NOMO-1 treated with DMSO at 0.1 percent for 48 hours (cell line): ENCODE measurements at regions not wholly inside any gene's neighbourhood (a gene's known extent, or its start where the extent isn't known, plus 50 kb on each side); places are given as distances from the start of the nearest gene placed in this dataset.
"Not testable (repeated sequence)": the region's sequence is repeated elsewhere in the genome, so short reads cannot be mapped to it uniquely, and the experiment has no call there.

ENCODE experiments used
- DNase-seq: peaks from one replicate; lab custom pipeline; 2025; ENCODE audit not compliant: unreplicated experiment; lab: John Stamatoyannopoulos, UW

- no peak for DNase-seq
Observed at GRCh38 chr20:19890445-19891051, 126.6 kb upstream of the NAA20 start.

GRCh38 chr20:19893356-19893755 lies 123.8 kb upstream of the NAA20 start:
- DNase-seq: no peak

GRCh38 chr20:19895761-19896160 lies 121.4 kb upstream of the NAA20 start:
- no peak for DNase-seq

- no peak for DNase-seq
Observed at GRCh38 chr20:19897891-19898290, 119.3 kb upstream of the NAA20 start.

- DNase-seq: peak; percentile 5
Observed at GRCh38 chr20:19901226-19901625, 115.9 kb upstream of the NAA20 start.

- DNase-seq: peak; percentile 92
Observed at GRCh38 chr20:19903168-19903811, 113.9 kb upstream of the NAA20 start.

GRCh38 chr20:19907326-19908056 lies 109.7 kb upstream of the NAA20 start:
- no peak for DNase-seq

- DNase-seq: no peak
Observed at GRCh38 chr20:19908576-19908975, 108.6 kb upstream of the NAA20 start.

- DNase-seq: peak; percentile 9
Observed at GRCh38 chr20:19909725-19910124, 107.4 kb upstream of the NAA20 start.

GRCh38 chr20:19911810-19912382 lies 105.3 kb upstream of the NAA20 start:
- DNase-seq: no peak

GRCh38 chr20:19913349-19913748 lies 103.8 kb upstream of the NAA20 start:
- no peak for DNase-seq

GRCh38 chr20:19913927-19914614 lies 103.1 kb upstream of the NAA20 start:
- DNase-seq: no peak

- peak; percentile 94 for DNase-seq
Observed at GRCh38 chr20:19915111-19915798, 101.9 kb upstream of the NAA20 start.

GRCh38 chr20:19916531-19917485 lies 100.4 kb upstream of the NAA20 start:
- no peak for DNase-seq

GRCh38 chr20:19918965-19919329 lies 98.2 kb upstream of the NAA20 start:
- DNase-seq: no peak

- DNase-seq: no peak
Observed at GRCh38 chr20:19920381-19921138, 96.6 kb upstream of the NAA20 start.

- DNase-seq: no peak
Observed at GRCh38 chr20:19921284-19921793, 95.8 kb upstream of the NAA20 start.

- DNase-seq: not testable (repeated sequence)
Observed at GRCh38 chr20:19921829-19922228, 95.3 kb upstream of the NAA20 start.

- no peak for DNase-seq
Observed at GRCh38 chr20:19922716-19923115, 94.4 kb upstream of the NAA20 start.
